NCI-H526 treated with DMSO at 0.1 percent for 48 hours (cell line): ENCODE measurements at regions not wholly inside any gene's neighbourhood (a gene's known extent, or its start where the extent isn't known, plus 50 kb on each side); places are given as distances from the start of the nearest gene placed in this dataset.

ENCODE experiments used
- DNase-seq: peaks from one replicate; lab custom pipeline; 2025; lab: John Stamatoyannopoulos, UW

DNA sequence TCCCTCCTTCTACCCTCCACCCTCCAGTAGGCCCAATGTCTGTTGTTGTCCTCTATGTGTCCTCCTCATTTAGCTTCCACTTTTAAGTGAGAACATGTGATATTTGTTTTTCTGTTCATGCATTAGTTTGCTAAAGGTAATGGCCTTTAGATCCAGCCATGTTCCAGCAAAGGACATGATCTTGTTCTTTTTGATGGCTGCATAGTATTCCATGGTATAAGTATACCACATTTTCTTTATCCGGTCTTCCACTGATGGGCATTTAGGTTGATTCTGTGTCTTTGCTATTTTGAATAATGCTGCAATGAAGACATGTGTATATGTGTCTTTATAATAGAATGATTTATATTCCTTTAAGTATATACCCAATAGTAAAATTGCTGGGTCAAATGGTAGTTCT is 232.5 kb upstream of the PRR16 start:
- no peak for DNase-seq

DNA sequence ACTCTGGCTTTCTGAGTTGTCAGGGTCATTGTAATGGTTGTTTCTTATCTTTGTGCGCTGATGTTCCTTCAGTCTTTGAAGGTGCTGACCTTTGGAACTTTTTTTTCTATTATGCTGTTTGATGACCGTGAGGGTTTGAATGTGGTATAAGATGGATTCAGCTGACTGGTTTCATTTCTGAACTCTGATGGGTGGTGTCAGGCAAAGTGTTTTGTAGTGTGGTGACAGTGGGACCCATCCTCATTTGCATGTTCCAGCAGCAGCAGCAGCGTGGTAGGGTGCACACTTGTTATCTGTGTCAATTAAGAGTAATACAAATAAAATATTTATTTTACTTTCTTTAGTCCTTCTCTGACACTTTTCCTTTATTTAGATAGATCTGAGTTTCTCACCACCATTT is 227.7 kb upstream of the PRR16 start:
- peak; percentile 0 for DNase-seq

DNA sequence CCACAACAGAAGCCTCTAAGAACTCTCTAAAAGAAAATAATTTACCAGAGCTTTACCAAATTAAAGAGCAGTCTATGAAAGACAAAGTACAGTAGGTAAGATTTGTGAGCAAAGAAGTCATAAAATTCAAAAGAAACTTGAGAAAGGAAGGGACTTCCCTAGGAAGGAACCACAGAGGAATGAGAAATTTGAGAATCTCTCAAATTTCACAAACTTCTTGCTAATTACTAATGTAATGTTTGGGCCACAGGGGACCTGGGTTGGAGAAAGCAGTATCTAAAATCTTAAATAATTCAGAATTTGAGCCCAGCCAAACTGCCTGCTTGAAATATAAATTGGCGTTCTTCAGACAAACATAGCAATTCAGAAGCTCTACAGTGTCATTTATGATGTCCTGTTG is 225.0 kb upstream of the PRR16 start:
- no peak for DNase-seq

DNA sequence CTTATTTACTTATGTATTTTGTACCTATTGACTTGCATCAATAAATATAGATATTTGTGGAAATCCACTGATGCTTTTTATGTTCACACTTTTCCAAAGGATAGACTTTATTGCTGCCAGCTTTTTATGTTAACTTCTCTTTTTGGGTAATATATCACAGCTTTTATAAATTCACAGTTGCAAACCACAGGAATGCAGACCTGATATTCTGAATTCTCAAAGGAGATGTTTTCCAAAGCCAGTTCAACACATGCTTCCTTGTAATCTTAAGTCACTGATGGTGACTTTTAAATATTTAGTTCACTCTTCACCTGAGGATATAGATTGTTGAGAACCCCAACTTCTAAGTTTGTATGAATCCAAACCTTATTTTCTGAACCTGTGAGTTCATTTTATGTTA is 223.4 kb upstream of the PRR16 start:
- DNase-seq: no peak

DNA sequence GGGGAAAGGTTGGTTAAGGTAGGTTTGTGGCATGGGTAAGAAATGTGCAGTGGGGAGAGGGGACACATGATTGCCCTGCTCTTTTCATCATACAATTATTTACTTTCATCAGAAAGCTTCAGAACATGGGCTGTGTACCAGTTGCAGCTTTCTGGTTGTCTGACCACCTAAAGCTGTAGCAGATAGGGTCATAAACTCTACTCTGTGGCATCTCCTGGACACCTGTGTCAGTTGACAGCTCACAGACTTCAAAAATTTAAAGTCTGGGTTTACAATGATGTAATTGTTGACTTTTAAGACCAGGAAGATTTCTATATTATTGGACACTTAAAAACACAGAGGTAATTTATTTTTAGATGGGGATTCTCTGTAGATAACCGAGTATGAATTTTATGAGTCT is 222.7 kb upstream of the PRR16 start:
- DNase-seq: no peak

DNA sequence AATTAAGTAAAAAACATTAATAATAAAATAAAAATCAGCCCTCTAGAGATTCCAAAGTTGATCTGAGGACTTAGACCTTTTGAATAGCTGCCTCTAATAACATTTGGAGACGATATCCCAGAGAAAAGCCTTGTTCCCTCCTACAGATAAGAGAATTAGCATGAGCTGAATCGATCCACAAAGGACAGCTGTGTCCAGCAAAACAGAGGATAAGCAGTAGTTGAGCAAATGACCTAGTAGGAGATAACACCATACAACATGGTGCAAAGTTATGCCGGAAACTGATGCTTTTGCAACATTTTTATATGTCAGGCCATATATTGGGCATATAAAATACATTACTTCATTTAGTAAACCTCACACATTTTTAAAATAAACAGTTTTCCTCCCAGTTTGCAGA is 212.2 kb upstream of the PRR16 start:
- no peak for DNase-seq

DNA sequence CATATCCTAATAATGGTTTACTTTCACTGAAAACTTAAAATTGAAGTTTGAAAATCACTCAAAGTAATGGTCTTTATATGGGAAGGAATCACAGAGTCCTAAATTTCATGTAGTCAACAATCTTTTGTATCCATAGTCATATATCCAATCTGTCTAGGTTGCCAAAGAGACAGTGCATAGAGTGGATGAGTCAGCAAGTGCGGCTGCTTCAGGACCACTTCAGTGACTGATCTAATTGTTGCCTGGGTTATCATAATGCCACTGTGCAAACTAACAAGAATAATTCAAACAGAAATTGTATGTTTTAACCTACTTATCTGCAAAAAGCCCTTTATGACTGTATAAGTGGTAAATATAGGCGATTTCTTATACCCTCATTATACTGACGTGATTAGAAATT is 211.3 kb upstream of the PRR16 start:
- no peak for DNase-seq

DNA sequence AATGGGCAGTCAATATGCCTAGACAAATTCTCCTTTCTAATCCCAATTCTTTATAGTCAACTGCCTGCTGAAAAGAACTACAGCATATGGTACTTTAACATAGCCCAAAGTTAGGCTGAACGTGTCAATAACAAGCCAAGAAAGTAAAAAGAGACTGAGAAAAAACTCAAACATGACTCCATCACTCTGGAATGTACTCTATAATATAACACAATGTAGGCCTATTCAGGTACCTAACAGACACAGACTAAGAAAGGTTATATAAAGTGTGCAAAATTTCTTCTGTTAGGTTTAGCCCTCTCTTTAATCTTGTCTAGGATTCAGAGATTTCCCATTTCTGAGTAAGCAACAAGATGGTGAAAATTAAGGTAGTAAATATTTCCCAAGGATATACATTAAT is 209.7 kb upstream of the PRR16 start:
- no peak for DNase-seq

DNA sequence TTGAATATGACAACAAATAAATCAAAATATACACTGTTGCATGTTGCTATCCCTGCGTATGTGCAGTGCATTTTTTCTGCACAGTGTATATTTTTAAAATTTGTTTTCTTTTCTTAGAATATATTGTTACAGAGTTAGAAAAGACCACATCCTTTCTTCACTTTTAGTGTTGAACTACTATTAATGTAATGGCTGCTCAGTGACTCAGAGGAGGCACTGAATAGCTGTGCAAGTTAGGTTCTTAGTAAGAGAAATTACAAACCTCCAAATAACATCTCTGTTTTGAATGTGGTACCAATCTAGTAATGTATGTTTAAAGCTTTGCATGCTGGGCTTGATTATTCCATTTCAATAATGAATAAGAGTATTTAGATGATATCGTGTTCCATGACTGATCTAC is 208.9 kb upstream of the PRR16 start:
- DNase-seq: no peak

DNA sequence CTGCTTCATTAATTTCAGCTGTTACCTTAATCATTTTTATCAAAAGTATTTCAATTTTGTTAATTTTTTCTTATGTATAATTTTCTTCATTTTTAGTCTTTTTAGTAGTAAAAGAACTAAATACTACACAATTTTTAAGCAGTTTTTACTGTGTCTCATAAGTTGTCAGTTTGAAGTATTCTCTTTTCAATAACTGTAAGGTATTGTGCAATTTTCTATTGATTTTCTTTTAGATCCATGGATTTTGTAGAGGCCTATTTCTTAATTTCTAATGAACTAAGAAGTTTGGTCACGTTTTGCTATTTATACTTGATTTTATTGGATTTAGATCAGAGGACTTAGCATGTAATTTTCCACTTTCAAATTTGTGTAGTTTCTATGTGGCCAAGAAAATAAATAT is 207.7 kb upstream of the PRR16 start:
- DNase-seq: no peak

DNA sequence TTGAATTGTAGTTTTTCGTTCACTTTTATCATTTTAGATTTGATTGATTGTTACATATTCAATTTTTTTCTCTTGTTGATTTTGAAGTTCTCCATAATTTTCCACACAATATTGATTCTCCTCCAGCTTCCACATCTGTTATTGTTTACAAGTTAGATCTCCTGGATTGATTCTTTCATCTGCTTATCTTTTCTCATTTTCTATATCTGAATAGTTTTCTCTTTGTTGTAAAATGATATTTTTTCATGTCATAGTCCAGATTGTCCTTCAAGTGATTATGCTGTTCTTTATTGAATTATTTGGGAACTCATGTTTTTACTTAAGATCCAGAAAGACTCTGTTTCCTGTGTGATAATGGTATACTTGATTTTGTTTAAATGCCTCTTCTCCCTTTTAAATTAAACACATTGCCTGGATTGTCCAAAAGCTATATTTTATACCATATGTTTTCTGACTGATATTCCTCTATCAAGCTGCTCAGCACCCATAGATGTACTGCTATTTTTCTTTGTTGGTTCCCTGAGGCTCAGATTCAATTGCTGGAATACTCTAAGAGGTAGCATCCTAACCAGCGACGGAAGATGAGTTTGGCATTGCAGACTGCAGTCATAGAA is 206.6 kb upstream of the PRR16 start:
- DNase-seq: no peak

DNA sequence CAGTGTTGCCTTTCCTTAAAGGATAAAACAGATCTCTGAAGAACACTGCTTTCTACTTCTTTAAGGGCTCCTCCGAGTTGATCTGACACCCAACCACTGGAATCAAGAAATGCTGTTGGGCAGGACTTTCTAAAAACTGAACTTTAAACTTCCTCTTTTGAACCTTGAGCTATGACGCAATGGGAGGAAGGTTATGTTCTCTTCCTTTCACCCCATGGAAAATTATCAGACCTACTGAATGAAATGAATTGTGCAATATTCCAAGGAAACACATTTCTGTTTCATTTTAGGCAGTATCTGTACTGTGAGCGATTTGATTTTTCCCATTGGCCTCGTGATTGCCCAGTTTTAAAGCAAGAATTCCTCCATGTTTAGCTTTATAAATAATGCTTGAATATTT is 206.0 kb upstream of the PRR16 start:
- DNase-seq: no peak

DNA sequence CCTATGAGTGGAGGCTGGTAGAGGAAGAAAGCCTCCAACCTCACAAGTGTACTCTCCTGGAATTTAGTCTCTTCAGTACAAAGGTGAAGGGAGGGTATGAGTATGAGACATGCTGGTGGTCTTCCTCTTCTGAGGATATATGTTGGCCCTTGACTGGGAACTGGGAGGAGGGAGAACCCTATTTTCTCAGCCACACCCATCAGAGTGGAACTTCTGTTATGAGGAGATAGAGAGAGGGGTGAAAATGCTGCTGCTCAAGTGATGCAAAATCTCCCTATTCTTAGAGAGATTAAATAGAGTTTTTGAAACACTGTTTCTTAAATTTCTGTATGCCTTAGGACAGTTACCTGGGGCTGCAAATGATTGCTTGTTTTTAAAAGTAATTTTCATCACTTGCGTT is 203.4 kb upstream of the PRR16 start:
- no peak for DNase-seq

DNA sequence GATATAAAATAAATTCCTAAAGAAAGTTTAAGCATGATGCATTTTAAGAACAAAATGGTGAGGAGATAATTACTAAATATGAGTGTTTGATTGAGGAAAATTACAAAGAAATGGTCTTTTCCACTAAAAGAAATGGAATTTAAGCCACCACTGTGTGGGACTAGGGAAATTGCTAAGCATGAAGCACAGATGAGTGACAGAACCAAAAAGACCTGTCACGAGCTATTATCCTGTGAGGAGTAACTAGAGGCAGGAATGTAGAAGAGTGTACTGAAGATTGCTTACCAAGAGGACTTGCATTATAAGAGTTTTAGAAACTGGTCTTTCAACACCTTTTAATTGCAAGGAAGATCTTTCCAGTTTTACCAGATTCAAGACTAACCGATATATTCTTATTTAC is 193.6 kb upstream of the PRR16 start:
- no peak for DNase-seq

DNA sequence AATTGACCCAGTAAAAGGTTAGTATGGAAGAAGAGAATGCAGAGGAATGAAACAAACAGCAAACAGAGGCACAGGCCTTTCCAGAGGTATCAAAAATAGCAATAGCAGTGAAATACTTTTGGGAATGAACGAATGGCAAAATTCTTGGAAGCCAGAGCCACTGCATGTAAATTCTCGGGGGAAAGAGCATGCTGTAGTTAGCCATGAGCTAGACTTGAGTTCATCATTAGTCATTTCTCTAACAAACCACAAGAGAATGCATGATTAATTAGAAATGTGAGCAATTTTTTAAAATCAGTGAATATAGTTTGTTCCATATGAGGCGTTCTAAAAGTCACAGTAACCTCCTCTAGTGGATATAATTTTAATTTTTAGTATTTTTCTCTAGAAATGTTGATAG is 170.3 kb upstream of the PRR16 start:
- no peak for DNase-seq

DNA sequence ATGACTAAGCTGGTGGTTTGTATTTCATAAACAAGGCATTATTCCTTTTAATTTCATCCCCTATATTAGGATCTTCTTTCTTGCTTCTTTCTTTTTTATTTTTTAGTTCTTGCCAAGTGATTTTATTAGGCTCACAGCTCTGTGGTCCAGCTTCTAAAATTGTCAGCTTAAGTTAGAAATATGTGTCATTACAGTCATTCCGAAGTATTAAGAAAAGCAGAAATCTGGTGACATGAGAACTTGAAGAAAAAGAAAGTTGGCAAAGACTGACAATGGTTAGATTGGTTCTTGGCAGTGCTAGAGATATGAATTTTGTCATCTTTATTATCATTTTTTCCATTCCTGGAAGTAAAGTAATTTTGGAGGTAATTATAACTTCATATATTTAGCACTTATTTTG is 166.5 kb upstream of the PRR16 start:
- no peak for DNase-seq

DNA sequence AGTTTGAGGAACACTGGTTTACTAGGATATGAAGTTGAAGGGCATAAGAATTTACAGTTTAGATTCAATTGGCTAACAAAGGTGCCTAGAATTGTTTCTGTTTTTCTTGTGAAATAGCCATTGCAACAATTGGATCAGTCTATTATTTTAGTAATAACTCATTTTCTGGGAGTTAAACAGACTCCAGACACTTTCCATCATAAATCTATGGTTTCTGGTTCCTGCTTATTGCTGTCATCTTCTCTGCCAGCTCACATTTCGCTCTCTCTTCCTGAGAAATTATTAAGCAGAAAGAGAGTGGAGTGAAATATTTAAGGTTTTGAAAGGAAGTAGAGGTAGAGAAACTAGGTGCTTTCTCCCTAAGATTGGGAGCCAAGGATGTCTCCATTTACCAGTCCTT is 165.1 kb upstream of the PRR16 start:
- DNase-seq: no peak

DNA sequence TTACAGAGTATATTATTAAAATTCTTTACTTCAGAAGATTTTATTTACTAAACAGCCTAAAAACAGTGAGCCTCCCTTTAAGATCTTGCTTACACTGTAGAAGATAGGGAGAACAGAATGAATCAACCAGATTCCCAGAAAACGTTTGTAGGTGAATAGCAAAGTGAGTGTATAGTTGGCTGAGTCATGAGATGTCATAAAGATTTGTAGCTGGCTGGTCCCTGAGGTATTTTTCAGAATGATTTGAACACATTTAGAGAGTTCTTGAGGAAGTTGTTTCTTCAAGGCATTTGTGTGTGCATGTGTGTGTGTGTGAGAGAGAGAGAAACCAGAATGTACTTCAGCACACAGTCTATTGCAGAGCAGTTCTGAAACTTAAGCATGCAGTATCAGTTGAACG is 159.4 kb upstream of the PRR16 start:
- no peak for DNase-seq

DNA sequence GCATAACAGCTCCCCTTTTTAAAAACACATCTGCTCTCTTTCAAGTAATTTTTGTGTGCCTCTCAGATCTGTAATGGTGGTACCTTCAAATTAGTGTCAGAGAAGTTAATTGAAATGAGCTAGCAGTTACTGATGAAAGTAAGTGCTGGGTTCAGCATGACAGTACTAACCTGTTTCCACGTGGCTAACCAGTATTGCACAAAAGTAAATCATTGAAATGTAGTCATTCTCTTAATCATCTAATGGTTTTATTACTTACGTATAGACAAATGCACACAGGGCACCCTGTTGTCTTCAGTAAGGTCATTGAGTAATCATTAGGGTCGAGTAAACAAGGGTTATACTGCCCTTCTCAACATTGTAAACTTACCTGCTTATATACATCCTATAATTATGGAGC is 157.8 kb upstream of the PRR16 start:
- DNase-seq: no peak

DNA sequence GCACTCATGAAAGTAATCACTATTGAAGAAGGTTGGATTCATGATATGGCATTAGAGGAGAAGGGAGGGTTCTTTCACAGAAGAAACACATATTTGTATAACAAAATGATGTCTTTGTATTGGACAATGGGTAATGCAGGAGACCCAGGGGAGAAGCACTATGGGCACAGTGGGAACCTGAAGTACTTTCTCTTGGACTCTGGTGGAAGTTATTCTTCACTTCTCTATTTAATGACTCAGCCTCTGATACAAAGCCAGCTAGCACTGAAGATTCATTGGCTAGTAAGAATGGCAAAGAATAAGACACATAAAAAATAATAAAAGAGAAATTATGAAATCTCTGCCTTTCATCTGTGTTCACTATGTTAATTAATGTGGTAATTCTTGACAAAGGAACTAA is 149.9 kb upstream of the PRR16 start:
- DNase-seq: no peak

DNA sequence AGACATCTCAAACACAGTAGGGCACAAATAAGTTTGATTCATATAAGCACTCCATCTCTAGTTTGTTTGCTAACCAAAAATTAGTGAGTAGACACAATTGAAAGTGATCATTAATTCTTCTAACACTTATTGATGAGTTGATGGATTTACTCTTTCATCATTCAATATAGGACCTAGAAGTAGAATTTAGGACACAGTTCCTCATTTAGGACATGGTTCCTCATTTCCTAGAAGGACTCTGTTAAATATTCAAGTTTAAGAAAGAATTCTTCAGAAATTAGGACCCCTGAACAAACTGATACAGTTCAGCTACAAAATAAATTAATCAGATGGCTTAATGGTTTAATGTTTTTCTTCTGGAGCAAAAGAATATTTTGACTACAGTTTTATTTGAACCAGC is 143.5 kb upstream of the PRR16 start:
- no peak for DNase-seq

DNA sequence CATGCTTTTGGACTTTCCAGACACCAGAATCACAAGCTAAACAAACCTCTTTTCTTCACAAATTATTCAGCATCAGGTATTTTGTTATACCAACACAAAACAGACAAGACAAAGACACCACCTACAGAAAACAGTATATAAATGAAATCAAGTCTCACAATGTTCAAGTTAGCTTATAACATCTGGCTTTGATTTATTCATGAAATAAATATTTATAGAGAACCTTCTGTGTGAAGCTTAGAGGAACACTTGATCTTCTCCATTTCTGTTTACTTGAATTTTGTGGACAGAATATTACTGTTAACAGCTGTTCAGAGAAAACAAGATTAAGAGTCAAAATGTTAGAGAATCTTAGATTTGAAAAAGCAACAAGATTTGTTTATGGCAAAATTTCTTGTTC is 137.4 kb upstream of the PRR16 start:
- DNase-seq: no peak

DNA sequence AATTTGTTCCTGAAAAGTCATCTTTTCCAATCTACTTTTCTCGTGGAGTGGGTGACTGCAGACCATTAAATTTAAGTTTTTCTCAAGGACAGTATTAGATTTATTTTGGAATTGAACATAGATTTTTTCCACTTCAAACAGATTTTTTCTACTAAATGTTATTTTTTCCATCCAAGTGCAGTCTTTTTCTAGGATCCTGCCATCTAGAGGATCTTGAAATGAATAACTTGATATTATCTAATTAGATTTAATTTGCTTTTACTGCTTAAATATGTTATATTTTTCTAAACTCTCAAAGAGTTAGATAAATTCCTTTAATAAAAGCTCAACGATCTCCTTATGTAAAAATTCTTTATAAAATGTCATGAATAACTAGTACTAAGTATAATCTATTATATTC is 136.9 kb upstream of the PRR16 start:
- no peak for DNase-seq

DNA sequence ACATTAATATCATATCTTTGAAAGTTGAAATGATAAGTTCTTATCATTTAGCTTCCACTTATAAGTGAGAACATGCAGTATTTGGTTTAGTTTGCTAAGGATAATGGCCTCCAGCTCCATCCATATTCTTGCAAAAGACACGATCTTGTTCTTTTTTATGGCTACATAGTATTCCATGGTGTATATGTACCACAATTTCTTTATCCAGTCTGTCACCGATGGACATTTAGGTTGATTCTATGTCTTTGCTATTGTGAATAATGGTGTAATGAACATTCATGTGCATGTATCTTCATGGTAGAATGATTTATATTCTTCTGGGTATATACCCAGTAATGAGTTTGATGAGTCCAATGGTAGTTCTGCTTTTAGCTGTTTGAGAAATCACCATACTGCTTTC is 135.0 kb upstream of the PRR16 start:
- no peak for DNase-seq

DNA sequence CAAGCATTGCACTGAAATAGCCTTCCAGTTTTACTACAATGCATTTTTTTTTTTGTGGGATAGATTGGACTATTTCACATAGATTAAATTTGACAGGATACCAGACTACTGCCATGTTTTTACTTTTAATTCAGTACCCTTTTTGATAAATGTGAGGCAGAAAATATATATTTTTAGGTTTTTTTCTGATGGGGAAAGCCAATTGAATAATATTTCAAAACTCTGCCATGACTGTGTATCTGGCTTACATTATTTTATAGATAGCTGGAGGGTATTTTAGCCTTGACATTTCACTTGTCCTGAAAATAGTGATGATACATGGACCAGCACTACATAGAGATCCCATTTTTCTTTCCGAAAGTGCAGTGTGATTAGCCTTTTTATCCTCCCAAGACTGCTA is 133.5 kb upstream of the PRR16 start:
- no peak for DNase-seq
